ENCODE measurements at regions not wholly inside any gene's neighbourhood (a gene's known extent, or its start where the extent isn't known, plus 50 kb on each side); places are given as distances from the start of the nearest gene placed in this dataset.

GRCh38 chr15:96254173-96254572 lies 76.3 kb upstream of the NR2F2 start (continued):
- no peak for TF ChIP-seq ZNF709 (CRISPR knock-in tag; IDR thresholded peaks at IDR 0.05)
- no peak for TF ChIP-seq ELF3 (CRISPR knock-in tag; IDR thresholded peaks at IDR 0.05)
- TF ChIP-seq ATF2 (CRISPR knock-in tag; IDR thresholded peaks at IDR 0.05), result peak; percentile 41; the same call in 1 of the 2 replicates
- TF ChIP-seq ZNF468 (CRISPR knock-in tag; IDR thresholded peaks at IDR 0.05), result no peak
- TF ChIP-seq SRSF4 (IDR thresholded peaks at IDR 0.05; ENCODE audit: low read depth, low read length, poor library complexity, severe bottlenecking), result no peak
- TF ChIP-seq ARID3A (IDR thresholded peaks at IDR 0.05; ENCODE audit: low read depth, low read length), result peak; percentile 68
- TF ChIP-seq ZNF841 (CRISPR knock-in tag; IDR thresholded peaks at IDR 0.05; ENCODE audit: borderline replicate concordance), result no peak
- no peak for TF ChIP-seq IRF9 (CRISPR knock-in tag; IDR thresholded peaks at IDR 0.05; ENCODE audit: borderline replicate concordance)
- TF ChIP-seq FOXP1 (IDR thresholded peaks at IDR 0.05), result no peak
- peak; percentile 48; the same call in 1 of the 2 replicates for TF ChIP-seq FOXP1 (CRISPR knock-in tag; IDR thresholded peaks at IDR 0.05)
- no peak for TF ChIP-seq IRF2 (CRISPR knock-in tag; IDR thresholded peaks at IDR 0.05)
- no peak for TF ChIP-seq ZNF10 (CRISPR knock-in tag; IDR thresholded peaks at IDR 0.05; ENCODE audit: borderline replicate concordance, low read depth)
- no peak for TF ChIP-seq KLF13 (CRISPR knock-in tag; IDR thresholded peaks at IDR 0.05)
- TF ChIP-seq GATA4 (IDR thresholded peaks at IDR 0.05; ENCODE audit: borderline replicate concordance, low read depth), result no peak
- peak; percentile 32; the same call in 1 of the 2 replicates for TF ChIP-seq SAP130 (CRISPR knock-in tag; IDR thresholded peaks at IDR 0.05; ENCODE audit: low read depth)
- TF ChIP-seq REL (CRISPR knock-in tag; conservative IDR thresholded peaks at IDR 0.05), result no peak
- no peak for TF ChIP-seq RAD21 (CRISPR knock-in tag; IDR thresholded peaks at IDR 0.05)
- no peak for TF ChIP-seq MXD4 (CRISPR knock-in tag; IDR thresholded peaks at IDR 0.05)
- no peak for TF ChIP-seq ZBTB40 (IDR thresholded peaks at IDR 0.05)
- no peak for TF ChIP-seq ZBTB40 (CRISPR knock-in tag; IDR thresholded peaks at IDR 0.05)
